Ascending aorta (tissue), 2 donors: ENCODE measurements at regions not wholly inside any gene's neighbourhood (a gene's known extent, or its start where the extent isn't known, plus 50 kb on each side); places are given as distances from the start of the nearest gene placed in this dataset.
"Not testable (repeated sequence)": the region's sequence is repeated elsewhere in the genome, so short reads cannot be mapped to it uniquely, and the experiment has no call there.

Experiments
- DNase-seq, 2 donors: peaks; one replicate each; pipeline ENCODE4 v3.0.0-alpha.2; 2019; ENCODE audit warnings: low spot score in 2 of 2
- H3K27ac ChIP-seq, 2 donors: fragments of 200-600 bp; sonication (generic); one replicate each; pipeline ENCODE4 v1.5.1; 2016 to 2017; ENCODE audit warnings: mild to moderate bottlenecking in 1 of 2
- H3K27me3 ChIP-seq: fragments of 200-600 bp; sonication (generic); one replicate; pipeline ENCODE4 v1.5.1; 2017
- H3K36me3 ChIP-seq, 2 donors: fragments of 200-600 bp; sonication (generic); one replicate each; pipeline ENCODE4 v1.5.1; 2016
- H3K4me1 ChIP-seq, 2 donors: fragments of 200-600 bp; sonication (generic); one replicate each; pipeline ENCODE4 v1.5.1; 2016 to 2017; ENCODE audit warnings: mild to moderate bottlenecking in 1 of 2
- H3K4me3 ChIP-seq, 2 donors: fragments of 200-600 bp; sonication (generic); one replicate each; pipeline ENCODE4 v1.5.1; 2016 to 2017; ENCODE audit warnings: mild to moderate bottlenecking in 1 of 2
- H3K9me3 ChIP-seq, 2 donors: fragments of 200-600 bp; sonication (generic); one replicate each; pipeline ENCODE4 v1.5.1; 2016
- intact Hi-C: fragments of 100-400 bp; cut with DNase I; formaldehyde crosslinking; loops from one replicate; pipeline ENCODE4 v1.15.1; 2023

DNA sequence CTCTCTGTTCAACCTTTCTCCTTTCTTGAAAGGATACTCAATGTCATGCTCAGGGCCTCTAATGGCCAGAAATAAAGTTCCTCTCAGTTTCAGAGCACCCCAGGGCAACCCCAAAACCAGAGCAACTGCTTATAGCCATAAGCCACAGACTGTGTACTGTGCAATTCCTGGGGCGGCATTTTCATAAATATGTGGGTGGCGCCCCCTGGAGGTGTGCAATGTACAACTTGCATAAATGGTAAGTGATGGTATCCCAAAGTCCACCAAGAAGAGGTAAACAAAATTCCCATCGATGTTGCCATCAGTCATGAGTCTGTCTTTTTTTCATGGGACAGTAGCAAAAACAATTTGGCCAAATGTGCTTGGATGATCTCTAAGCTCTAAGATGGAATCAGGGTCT lies 108.4 kb upstream of the ROPN1B start:
- H3K9me3 ChIP-seq, H3K4me3 ChIP-seq, intact Hi-C loops, H3K27ac ChIP-seq, DNase-seq, H3K4me1 ChIP-seq, H3K36me3 ChIP-seq, H3K27me3 ChIP-seq: not testable (repeated sequence)

DNA sequence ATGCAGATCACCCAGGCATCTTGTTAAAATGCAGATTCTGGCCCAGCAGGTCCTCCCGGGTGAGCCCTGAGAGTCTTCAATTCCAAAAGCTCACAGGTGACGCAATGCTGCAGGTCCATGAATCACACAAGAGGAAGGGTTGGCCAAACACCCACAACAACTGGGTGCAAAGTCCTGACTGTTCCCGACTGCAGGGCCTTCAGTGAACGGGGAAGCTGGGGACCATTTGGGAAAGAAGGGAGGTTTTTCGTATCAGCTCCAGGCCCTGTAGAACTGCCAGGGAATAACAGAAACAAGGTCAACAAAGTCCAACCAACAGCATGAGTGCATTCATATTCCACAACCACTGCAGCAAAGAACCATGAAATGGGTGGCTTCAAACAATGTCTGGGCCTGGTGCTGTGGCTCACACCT lies 106.1 kb upstream of the ROPN1B start:
- H3K27ac ChIP-seq, H3K36me3 ChIP-seq, DNase-seq, intact Hi-C loops, H3K4me1 ChIP-seq, H3K4me3 ChIP-seq, H3K9me3 ChIP-seq, H3K27me3 ChIP-seq: not testable (repeated sequence)

DNA sequence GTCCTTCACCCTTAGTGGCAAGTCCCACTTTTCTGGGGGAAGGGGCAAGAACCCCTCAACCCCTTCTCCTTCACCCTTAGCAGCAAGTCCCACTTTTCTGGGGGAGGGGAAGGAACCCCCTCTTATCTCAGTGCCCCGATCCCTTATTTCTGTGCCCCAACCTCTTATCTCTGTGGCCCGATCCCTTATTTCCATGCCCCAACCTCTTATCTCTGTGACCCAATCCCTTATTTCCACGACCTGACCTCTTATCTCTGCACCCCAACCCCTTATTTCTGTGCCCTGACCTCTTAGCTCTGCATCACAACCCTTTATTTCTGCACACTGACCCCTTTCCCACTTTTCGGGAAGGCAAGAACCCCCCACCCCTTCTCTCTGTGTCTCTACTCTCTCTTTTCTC lies 104.4 kb upstream of the ROPN1B start:
- H3K4me1 ChIP-seq, H3K4me3 ChIP-seq, DNase-seq, H3K27ac ChIP-seq, H3K9me3 ChIP-seq, intact Hi-C loops, H3K36me3 ChIP-seq, H3K27me3 ChIP-seq: not testable (repeated sequence)

DNA sequence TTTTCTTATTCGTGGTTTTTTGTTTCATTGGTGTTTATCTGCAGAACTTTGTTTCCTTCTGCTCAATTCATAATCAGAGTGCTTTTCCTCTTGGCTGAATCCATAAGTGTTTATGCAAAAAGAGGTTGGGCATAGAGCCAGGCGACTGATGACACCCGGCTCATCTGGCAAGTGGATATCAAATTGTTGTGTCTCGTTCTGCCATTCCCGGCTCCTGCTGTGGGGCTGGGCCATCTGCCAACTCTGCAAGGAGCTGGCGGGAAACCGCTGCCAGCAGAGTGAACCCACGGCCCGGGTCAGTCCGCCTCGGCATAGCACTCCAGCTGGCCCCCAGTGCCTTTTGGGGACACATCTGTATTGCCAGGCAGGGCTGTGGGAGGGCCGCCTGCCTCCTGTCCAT lies 83.0 kb upstream of the ROPN1B start:
- H3K9me3 ChIP-seq, H3K36me3 ChIP-seq, H3K4me3 ChIP-seq, H3K4me1 ChIP-seq, H3K27me3 ChIP-seq, intact Hi-C loops: not testable (repeated sequence)
- DNase-seq, result peak in 1 of 2 donors; percentile 62
- H3K27ac ChIP-seq, result peak overlapping the region in 1 of 2 donors; percentile 27

DNA sequence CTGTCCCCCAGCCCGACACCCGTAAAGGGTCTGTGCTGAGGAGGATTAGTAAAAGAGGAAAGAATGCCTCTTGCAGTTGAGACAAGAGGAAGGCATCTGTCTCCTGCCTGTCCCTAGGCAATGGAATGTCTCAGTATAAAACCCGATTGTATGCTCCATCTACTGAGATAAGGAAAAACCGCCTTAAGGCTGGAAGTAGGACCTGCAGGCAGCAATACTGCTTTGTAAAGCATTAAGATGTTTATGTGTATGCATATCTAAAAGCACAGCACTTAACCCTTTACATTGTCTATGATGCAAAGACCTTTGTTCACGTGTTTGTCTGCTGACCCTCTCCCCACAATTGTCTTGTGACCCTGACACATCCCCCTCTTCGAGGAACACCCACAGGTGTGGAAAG lies 69.8 kb upstream of the ROPN1B start:
- H3K9me3 ChIP-seq, intact Hi-C loops, H3K36me3 ChIP-seq, H3K27ac ChIP-seq, H3K27me3 ChIP-seq, H3K4me1 ChIP-seq, H3K4me3 ChIP-seq, DNase-seq: not testable (repeated sequence)

DNA sequence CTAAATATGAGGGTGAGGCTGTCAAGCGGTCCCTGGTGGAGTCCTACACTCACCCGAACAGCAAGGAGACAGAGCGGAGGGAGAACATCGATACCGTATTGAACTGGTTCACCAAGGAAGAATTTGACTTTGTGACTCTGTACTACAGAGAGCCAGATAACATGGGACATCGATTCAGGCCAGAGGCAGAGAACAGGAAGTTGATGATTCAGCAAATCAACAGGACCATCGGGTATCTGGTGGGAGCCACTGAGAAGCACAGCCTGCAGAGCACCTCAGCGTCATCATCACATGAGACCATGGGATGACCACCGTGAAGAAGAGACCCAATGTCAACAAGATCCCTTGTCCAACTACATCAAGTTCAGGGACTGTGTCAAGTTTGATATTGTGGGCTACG lies 67.5 kb upstream of the ROPN1B start:
- H3K36me3 ChIP-seq, H3K4me1 ChIP-seq, H3K27me3 ChIP-seq, H3K4me3 ChIP-seq, DNase-seq, H3K27ac ChIP-seq, intact Hi-C loops, H3K9me3 ChIP-seq: not testable (repeated sequence)

DNA sequence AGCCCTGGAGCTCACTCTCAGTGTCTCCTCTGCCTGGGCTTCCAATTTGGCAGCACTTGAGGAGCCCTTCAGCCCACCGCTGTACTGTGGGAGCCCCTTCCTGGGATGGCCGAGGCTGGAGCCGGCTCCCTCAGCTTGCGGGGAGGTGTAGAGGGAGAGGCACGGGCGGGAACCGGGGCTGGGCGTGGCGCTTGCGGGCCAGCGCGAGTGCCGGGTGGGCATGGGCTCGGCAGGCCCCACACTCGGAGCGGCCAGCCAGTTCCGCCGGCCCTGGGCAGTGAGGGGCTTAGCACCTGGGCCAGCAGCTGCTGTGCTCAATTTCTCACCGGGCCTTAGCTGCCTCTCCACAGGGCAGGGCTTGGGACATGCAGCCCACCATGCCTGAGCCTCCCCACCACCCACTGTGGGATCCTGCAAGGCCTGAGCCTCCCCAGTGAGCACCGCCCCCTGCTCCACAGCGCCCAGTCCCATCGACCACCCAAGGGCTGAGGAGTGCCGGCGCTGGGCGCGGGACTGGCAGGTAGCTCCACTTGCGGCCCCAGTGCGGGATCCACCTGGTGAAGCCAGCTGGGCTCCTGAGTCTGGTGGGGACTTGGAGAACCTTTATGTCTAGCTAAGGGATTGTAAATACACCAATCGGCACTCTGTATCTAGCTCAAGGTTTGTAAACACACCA lies 65.1 kb upstream of the ROPN1B start:
- H3K4me1 ChIP-seq, H3K27ac ChIP-seq, H3K9me3 ChIP-seq, H3K27me3 ChIP-seq, H3K36me3 ChIP-seq, DNase-seq, H3K4me3 ChIP-seq, intact Hi-C loops: not testable (repeated sequence)

GRCh38 chr3:125907279-125907678 lies 61.7 kb upstream of the ROPN1B start:
- H3K4me3 ChIP-seq, H3K36me3 ChIP-seq, intact Hi-C loops, H3K4me1 ChIP-seq, H3K9me3 ChIP-seq, H3K27me3 ChIP-seq, H3K27ac ChIP-seq, DNase-seq: not testable (repeated sequence)

GRCh38 chr3:125910851-125911250 lies 58.1 kb upstream of the ROPN1B start:
- intact Hi-C loops, H3K9me3 ChIP-seq, H3K36me3 ChIP-seq, H3K27me3 ChIP-seq, DNase-seq, H3K4me1 ChIP-seq, H3K27ac ChIP-seq, H3K4me3 ChIP-seq: not testable (repeated sequence)

DNA sequence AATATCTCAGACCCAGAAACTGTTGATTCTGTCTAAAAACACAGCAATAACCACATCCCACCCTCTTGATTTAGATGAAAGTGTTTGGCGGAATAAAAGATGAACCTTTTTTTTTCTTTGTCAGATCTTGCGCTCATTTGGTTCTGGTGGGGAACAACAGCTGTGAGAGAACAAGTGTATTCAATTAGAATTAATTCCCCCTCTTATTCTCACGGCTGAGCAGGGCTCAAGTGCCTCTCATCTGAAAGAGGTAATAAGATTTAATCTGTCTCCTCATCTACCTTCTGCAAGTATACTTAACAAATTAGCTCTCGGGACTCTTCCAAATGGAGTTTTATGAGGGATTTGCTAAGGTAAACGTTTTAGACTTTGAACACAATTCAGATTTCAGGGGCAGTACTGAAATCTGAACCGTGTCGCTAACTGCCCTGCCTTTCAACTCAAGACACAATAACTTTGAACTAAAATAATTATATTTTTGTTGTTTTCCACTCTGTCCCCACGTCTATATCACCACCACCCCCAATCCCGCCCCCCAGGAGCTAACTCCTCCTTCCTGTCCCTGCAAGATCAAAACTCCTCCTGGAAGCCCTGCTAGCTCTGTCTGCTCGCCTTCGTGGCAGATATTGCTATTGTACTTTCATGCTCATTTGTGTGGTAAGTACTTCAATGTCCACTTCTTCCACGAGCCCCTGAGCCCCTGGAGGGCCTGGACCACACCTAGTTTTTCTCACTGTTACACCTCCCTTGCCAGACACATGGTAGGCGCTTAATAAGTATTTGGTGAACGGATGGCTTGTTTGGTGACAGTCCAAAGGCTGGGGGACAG lies 54.2 kb upstream of the ROPN1B start:
- H3K36me3 ChIP-seq, H3K9me3 ChIP-seq, DNase-seq, H3K4me1 ChIP-seq, H3K27me3 ChIP-seq: not testable (repeated sequence)
- Histone ChIP-seq H3K27ac (peak overlapping the region; percentile 83 to 94), H3K4me3 (peak overlapping the region; percentile 91 to 92)
- intact Hi-C loops, result loop anchor here (5.0 kb wide), 2 partner anchors 187 to 562 kb away; partner anchors contain the start of gene ZXDC

DNA sequence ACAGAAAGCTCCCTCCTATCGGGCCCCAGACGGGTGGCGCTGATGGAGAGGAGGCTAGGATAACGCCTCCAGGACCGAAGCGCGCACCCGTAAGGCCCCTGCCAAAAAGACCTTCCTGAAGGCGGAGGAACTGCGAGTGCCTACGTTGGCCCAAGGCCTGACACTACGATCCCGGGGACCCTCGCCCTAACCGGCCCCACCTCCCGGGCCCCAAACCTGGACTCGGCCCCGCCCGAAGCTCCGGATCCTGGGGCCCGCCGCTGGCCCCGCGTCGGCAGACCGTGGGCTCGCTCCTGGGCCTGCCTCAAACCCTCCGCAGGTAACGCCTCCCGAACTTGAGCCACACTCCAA lies 53.6 kb upstream of the ROPN1B start:
- not testable (repeated sequence) for H3K36me3 ChIP-seq, H3K9me3 ChIP-seq, H3K27me3 ChIP-seq, H3K4me1 ChIP-seq
- peak in 1 of 2 donors; percentile 74 for DNase-seq
- peak overlapping the region; percentile 83 to 94 for H3K27ac ChIP-seq
- peak overlapping the region; percentile 91 to 92 for H3K4me3 ChIP-seq
- intact Hi-C loops, result loop anchor here (5.0 kb wide), 2 partner anchors 187 to 562 kb away; partner anchors contain the start of gene ZXDC

DNA sequence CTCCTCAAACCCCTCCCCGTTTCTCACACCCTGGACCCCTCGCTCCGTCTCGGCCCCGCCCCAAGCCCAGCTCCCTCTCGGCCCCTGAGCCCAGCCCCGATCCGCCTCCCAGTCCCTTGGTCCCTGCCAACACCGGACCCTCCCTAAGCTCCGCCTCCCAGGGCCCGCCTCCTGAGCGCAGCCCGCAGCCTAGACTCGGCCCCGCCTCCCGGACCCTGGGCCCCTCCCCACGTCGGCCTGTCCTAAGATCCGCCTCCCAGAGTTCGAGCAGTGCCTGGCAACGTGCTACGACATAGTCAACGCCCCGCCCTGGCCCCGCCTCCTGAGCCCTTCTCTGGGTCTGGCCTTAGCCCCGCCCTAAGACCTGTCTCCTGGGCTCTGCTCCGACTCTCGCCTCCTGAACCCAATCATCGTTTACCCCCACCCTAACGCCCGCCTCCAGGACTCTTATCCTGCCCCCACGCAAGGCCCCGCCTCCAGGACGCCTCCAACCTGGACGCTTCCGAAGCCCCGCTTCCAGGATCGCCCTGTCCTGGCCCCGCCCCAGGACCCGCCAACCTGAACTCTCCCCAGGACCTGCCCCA lies 53.1 kb upstream of the ROPN1B start:
- Histone ChIP-seq H3K4me3 (peak overlapping the region; percentile 91 to 92), H3K27ac (peak overlapping the region; percentile 83 to 94)
- H3K27me3 ChIP-seq, H3K36me3 ChIP-seq, H3K9me3 ChIP-seq, H3K4me1 ChIP-seq: not testable (repeated sequence)
- intact Hi-C loops, result loop anchor here (5.0 kb wide), 2 partner anchors 186 to 561 kb away; partner anchors contain the start of gene ZXDC
- DNase-seq, result peak; percentile 99 to 100
